SJSA1 (cell line): ENCODE measurements at regions not wholly inside any gene's neighbourhood (a gene's known extent, or its start where the extent isn't known, plus 50 kb on each side); places are given as distances from the start of the nearest gene placed in this dataset.

Source experiments
- DNase-seq, 2 experiments: peaks; one replicate each; pipeline ENCODE4 v3.0.0-alpha.2; 2015 to 2020; ENCODE audit warnings: low spot score in 2 of 2, low read depth in 1 of 2
- H3K27ac ChIP-seq: fragments of 250-450 bp; sonication (Bioruptor Pico); 2 replicates; pipeline ENCODE4 v1.5.1; 2020; ENCODE audit warnings: mild to moderate bottlenecking, moderate library complexity
- H3K27me3 ChIP-seq: fragments of 250-450 bp; sonication (Bioruptor Pico); replicated peaks from 2 replicates; pipeline ENCODE4 v1.5.1; 2020; ENCODE audit warnings: mild to moderate bottlenecking, moderate library complexity
- H3K36me3 ChIP-seq: fragments of 250-450 bp; sonication (Bioruptor Pico); 2 replicates; pipeline ENCODE4 v1.5.1; 2020; ENCODE audit warnings: mild to moderate bottlenecking
- H3K4me1 ChIP-seq: fragments of 250-450 bp; sonication (Bioruptor Pico); replicated peaks from 2 replicates; pipeline ENCODE4 v1.6.1; 2021; ENCODE audit warnings: mild to moderate bottlenecking
- H3K4me3 ChIP-seq: fragments of 250-450 bp; sonication (Bioruptor Pico); 2 replicates; pipeline ENCODE4 v1.5.1; 2020; ENCODE audit warnings: mild to moderate bottlenecking
- H3K9me3 ChIP-seq: fragments of 250-450 bp; sonication (Bioruptor Pico); replicated peaks from 2 replicates; pipeline ENCODE4 v1.5.1; 2020; ENCODE audit warnings: mild to moderate bottlenecking

- no peak overlapping the region for H3K4me3 ChIP-seq
- H3K27me3 ChIP-seq = no peaks in the 10 kb centered on the region
- no peak for DNase-seq
- H3K9me3 ChIP-seq = no peaks in the 10 kb centered on the region
- no peaks in the 10 kb centered on the region for H3K36me3 ChIP-seq
- H3K27ac ChIP-seq = no peak overlapping the region
- no peaks in the 10 kb centered on the region for H3K4me1 ChIP-seq
Measured at GRCh38 chr2:819601-820000, 131.0 kb upstream of the SNTG2 start.

- Histone ChIP-seq H3K27ac (no peak overlapping the region), H3K4me3 (no peak overlapping the region), H3K36me3 (no peaks in the 10 kb centered on the region), H3K9me3 (no peaks in the 10 kb centered on the region), H3K4me1 (no peaks in the 10 kb centered on the region), H3K27me3 (no peaks in the 10 kb centered on the region)
- no peak for DNase-seq
Measured at GRCh38 chr2:819121-819520, 131.5 kb upstream of the SNTG2 start.

DNA sequence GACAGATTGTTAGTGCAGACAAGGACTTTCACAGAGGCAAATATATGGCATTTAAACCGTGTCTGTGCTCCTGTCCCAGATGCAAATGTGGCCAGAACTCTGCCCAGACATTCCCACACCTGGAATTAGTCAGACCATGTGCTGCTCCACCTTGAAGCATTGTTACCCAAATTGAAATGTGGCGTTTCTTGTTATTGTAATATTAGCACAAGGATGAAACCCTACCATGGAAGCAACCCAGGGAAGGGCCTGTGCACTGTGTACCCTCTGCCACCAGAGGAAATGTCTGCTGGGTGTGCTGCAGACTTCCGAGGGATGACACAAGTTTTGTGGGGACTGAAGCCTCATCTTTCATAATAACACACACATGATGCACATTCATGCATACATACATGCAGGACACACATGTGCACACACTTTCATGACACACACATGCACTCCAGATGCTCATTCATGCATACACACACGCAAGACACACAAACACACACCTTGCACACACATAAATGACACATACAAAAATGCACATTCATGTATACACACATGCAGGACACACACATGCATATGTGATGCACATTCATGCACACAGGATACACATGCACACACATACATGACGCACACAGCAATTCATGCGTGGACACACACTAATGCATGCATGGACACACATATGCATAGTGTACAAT, 133.2 kb upstream of the SNTG2 start:
- no peaks in the 10 kb centered on the region for H3K9me3 ChIP-seq
- H3K4me3 ChIP-seq = no peak overlapping the region
- H3K36me3 ChIP-seq = no peaks in the 10 kb centered on the region
- DNase-seq = no peak
- no peaks in the 10 kb centered on the region for H3K4me1 ChIP-seq
- H3K27me3 ChIP-seq = no peaks in the 10 kb centered on the region
- H3K27ac ChIP-seq = no peak overlapping the region

GRCh38 chr2:816278-816677, 134.4 kb upstream of the SNTG2 start:
- Histone ChIP-seq H3K4me1 (no peaks in the 10 kb centered on the region), H3K36me3 (no peaks in the 10 kb centered on the region), H3K9me3 (no peaks in the 10 kb centered on the region), H3K4me3 (no peak overlapping the region), H3K27ac (no peak overlapping the region), H3K27me3 (no peaks in the 10 kb centered on the region)
- DNase-seq = no peak

- Histone ChIP-seq H3K27ac (no peak overlapping the region), H3K27me3 (no peaks in the 10 kb centered on the region), H3K4me3 (no peak overlapping the region), H3K4me1 (no peaks in the 10 kb centered on the region), H3K9me3 (no peaks in the 10 kb centered on the region), H3K36me3 (no peaks in the 10 kb centered on the region)
- no peak for DNase-seq
Measured at GRCh38 chr2:810397-810796, 133.2 kb upstream of the TMEM18 start.

DNA sequence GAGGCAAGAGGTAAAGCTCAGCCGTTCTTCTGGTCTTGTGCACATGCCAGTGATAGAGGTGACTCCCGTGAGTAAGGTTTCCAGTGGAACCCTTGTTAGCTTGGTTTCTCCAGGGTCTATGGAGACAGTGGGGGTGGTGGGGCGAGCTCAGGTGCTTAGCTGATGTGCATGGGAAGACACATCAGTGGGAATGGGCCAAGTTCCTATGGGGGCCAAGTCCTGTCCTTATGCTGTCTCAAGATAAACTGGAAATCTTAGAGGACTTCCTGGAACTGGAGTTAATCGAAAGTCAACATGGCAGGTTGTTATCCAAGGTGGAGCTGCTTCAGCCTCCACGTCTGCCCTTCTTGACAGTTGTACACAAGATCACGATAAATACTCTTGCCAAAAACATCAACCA, 130.1 kb upstream of the TMEM18 start:
- no peak overlapping the region for H3K27ac ChIP-seq
- no peaks in the 10 kb centered on the region for H3K27me3 ChIP-seq
- H3K36me3 ChIP-seq = no peaks in the 10 kb centered on the region
- no peaks in the 10 kb centered on the region for H3K4me1 ChIP-seq
- DNase-seq = no peak
- no peak overlapping the region for H3K4me3 ChIP-seq
- H3K9me3 ChIP-seq = no peaks in the 10 kb centered on the region

DNA sequence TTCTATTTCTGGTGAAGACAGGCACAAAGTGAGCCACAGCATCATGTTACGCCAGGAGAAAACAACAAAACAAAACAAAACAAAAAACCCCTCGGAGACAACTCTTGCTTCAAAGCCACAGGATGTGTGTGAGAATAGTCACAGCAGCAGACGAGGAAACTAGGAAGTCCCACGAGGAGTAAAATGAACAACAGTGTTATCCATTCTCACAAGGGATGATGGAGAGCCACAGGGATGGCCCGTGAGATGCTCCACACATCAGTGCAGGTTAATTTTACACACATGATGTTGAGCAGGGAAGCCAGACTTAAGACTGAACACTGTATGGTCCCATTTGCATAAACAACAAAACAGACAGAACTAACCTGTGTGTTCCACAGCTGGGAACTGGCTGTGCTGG, 128.5 kb upstream of the TMEM18 start:
- no peak overlapping the region for H3K4me3 ChIP-seq
- no peak overlapping the region for H3K27ac ChIP-seq
- DNase-seq = no peak
- no peaks in the 10 kb centered on the region for H3K9me3 ChIP-seq
- H3K4me1 ChIP-seq = no peaks in the 10 kb centered on the region
- H3K36me3 ChIP-seq = no peaks in the 10 kb centered on the region
- no peaks in the 10 kb centered on the region for H3K27me3 ChIP-seq

DNA sequence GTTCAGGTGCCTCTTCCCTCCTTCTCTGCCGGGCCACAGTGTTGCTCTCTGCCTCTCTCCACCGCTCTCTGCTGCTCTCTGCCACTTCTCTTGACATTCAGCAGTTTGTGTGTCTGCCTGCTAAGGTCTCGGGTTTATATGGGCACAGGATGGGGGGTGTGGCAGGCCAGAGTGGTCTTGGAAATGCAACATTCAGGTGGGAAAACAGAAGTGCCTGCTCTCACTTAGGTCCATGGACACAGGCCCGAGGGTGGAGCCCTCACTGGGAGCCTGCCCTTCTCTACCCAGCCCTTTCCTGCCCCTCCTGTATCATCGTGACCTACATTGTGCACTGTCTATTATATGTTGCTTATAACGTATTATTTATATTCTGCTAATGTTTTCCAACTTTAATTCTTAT, 120.8 kb upstream of the TMEM18 start:
- DNase-seq = no peak
- Histone ChIP-seq H3K4me3 (no peak overlapping the region), H3K27ac (no peak overlapping the region), H3K9me3 (no peaks in the 10 kb centered on the region), H3K36me3 (no peaks in the 10 kb centered on the region), H3K27me3 (no peaks in the 10 kb centered on the region), H3K4me1 (no peaks in the 10 kb centered on the region)

GRCh38 chr2:797556-797955, 120.3 kb upstream of the TMEM18 start:
- H3K4me3 ChIP-seq = no peak overlapping the region
- H3K9me3 ChIP-seq = no peaks in the 10 kb centered on the region
- H3K4me1 ChIP-seq = no peaks in the 10 kb centered on the region
- no peak overlapping the region for H3K27ac ChIP-seq
- no peaks in the 10 kb centered on the region for H3K27me3 ChIP-seq
- no peaks in the 10 kb centered on the region for H3K36me3 ChIP-seq
- DNase-seq = no peak

DNA sequence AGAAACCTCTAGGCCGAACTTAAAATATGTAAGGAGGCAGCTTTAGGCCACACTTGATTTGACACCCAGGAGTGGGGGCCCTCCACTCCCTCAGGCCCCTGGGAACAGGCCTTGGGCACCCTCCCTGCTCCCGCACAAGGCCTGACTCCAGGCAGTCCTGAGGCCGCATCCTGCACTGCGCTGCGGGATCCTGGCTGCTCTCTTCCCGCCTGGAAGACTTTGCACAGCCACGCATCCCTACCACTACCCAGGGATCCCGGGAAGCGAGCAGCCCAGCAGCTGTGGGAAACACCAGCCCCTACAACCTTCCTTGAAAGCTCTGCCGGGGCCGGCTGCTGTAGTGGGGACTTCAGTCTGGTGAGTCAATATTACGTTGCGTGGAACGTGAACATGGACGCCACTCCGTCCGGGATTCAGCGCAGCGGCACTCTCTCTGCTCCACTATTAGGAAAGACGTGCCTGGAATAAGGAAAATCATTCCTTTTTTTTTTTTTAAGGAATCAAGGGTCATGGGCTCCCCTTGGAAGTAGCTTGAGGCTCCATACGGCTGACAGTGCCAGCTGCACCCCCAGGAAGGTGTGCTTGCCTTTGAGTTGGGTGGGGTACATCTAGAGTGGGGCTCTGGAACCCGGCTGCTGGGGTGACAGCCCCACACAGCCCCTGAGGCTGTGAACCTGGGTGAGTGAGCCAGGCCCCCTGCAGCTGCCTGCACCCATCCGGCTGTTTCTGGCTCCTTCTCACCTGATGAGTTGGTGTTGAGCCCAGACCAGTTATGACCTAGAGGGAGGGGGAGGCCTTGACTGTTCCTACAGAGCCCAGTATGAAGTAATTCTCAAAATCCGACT, 119.2 kb upstream of the TMEM18 start:
- no peaks in the 10 kb centered on the region for H3K36me3 ChIP-seq
- H3K27ac ChIP-seq = no peak overlapping the region
- no peak overlapping the region for H3K4me3 ChIP-seq
- H3K9me3 ChIP-seq = no peaks in the 10 kb centered on the region
- no peaks in the 10 kb centered on the region for H3K27me3 ChIP-seq
- no peaks in the 10 kb centered on the region for H3K4me1 ChIP-seq
- DNase-seq = no peak

DNA sequence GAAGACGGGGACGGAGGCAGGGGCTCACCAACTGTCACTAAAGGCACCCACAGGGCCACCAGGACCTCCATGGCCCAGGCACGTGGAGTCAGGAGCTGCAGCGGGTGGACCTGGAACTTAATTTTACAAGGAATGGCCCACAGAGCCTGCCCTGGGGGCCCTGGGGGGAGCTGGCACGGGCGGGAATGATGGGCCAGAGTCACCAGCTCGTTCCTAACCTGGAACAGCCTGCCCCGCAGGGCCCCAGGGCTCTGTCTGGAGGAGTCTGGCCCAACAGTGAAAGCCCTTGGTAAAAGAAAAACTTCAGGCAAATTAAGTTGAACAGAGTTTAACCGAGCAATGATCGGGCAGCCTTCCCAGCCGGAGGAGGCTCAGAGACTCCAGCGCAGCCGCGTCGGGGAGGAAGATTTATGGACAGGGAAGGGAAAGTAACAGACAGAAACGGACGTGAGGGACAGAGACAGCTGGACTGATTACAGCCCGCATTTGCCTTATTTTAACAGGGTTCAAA, 118.4 kb upstream of the TMEM18 start:
- Histone ChIP-seq H3K27ac (no peak overlapping the region), H3K36me3 (no peaks in the 10 kb centered on the region)

GRCh38 chr2:794554-795241, 117.5 kb upstream of the TMEM18 start:
- Histone ChIP-seq H3K36me3 (no peaks in the 10 kb centered on the region), H3K4me1 (no peaks in the 10 kb centered on the region), H3K9me3 (no peaks in the 10 kb centered on the region), H3K27ac (no peak overlapping the region), H3K4me3 (no peak overlapping the region), H3K27me3 (no peaks in the 10 kb centered on the region)
- no peak for DNase-seq

More for the DNA sequence above, 118.4 kb upstream of the TMEM18 start:
- H3K4me3 ChIP-seq = no peak overlapping the region
- DNase-seq = no peak
- H3K9me3 ChIP-seq = no peaks in the 10 kb centered on the region
- no peaks in the 10 kb centered on the region for H3K27me3 ChIP-seq
- H3K4me1 ChIP-seq = no peaks in the 10 kb centered on the region

- no peak for DNase-seq
- Histone ChIP-seq H3K27ac (no peak overlapping the region), H3K36me3 (no peaks in the 10 kb centered on the region), H3K27me3 (no peaks in the 10 kb centered on the region), H3K4me1 (no peaks in the 10 kb centered on the region), H3K9me3 (no peaks in the 10 kb centered on the region), H3K4me3 (no peak overlapping the region)
Measured at GRCh38 chr2:793236-793635, 116.0 kb upstream of the TMEM18 start.

GRCh38 chr2:792687-793086, 115.5 kb upstream of the TMEM18 start:
- Histone ChIP-seq H3K4me3 (no peak overlapping the region), H3K27me3 (no peaks in the 10 kb centered on the region), H3K27ac (no peak overlapping the region), H3K4me1 (no peaks in the 10 kb centered on the region), H3K36me3 (no peaks in the 10 kb centered on the region), H3K9me3 (no peaks in the 10 kb centered on the region)
- DNase-seq = no peak
